Right lobe of liver (tissue), 6 donors: ENCODE measurements at regions not wholly inside any gene's neighbourhood (a gene's known extent, or its start where the extent isn't known, plus 50 kb on each side); places are given as distances from the start of the nearest gene placed in this dataset.

Experiments used
- ATAC-seq, 4 donors: fragments of 200-7000 bp; cut with Tn5 transposase; one replicate each; pipeline ENCODE4 v1.9.1; 2020; ENCODE audit warnings: mild to moderate bottlenecking in 4 of 4, moderate library complexity in 4 of 4
- DNase-seq, 3 donors: peaks; one replicate each; pipeline ENCODE4 v3.0.0-alpha.2; 2020
- H3K27ac ChIP-seq, 3 donors: fragments of 200-600 bp; one replicate each; pipeline ENCODE4 v1.8.0; 2022
- H3K27me3 ChIP-seq, 2 donors: fragments of 200-600 bp; one replicate each; pipeline ENCODE4 v1.8.0; 2022
- H3K36me3 ChIP-seq, 4 donors: fragments of 200-600 bp; sonication (generic) in 1 of 4; one replicate each; pipeline versions ENCODE4 v1.5.1 to v1.8.0; 2017 to 2022; ENCODE audit warnings: control low read depth in 1 of 4
- H3K4me1 ChIP-seq, 4 donors: fragments of 200-600 bp; sonication (generic) in 1 of 4; one replicate each; pipeline versions ENCODE4 v1.5.1 to v1.8.0; 2017 to 2022; ENCODE audit warnings: control low read depth in 1 of 4
- H3K4me3 ChIP-seq, 3 donors: fragments of 200-600 bp; one replicate each; pipeline ENCODE4 v1.8.0; 2022
- H3K9me3 ChIP-seq, 4 donors: fragments of 200-600 bp; sonication (generic) in 1 of 4; one replicate each; pipeline versions ENCODE4 v1.5.1 to v1.8.0; 2017 to 2022; ENCODE audit warnings: control low read depth in 1 of 4
- CTCF ChIP-seq, 4 donors: fragments of 200-600 bp in 3 of 4; fragments of 450-650 bp in 1 of 4; IDR thresholded peaks; one replicate each; pipeline versions ENCODE4 v1.5.1 to v1.8.0; 2016 to 2022; ENCODE audit warnings: antibody characterized with exemption in 4 of 4, mild to moderate bottlenecking in 2 of 4
- POLR2A ChIP-seq: fragments of 450-650 bp; IDR thresholded peaks from one replicate; pipeline ENCODE4 v1.6.1; 2017; ENCODE audit warnings: antibody characterized with exemption, mild to moderate bottlenecking
- WGBS: methylation state at CpG from one replicate; pipeline ENCODE4 v1.1.6; 2018; ENCODE audit warnings: low coverage, low lambda C conversion rate; ENCODE audit not compliant: insufficient coverage; ENCODE audit errors: missing lambda C conversion rate; 5-methylcytosine and 5-hydroxymethylcytosine counted together
- intact Hi-C, 2 donors: fragments of 100-400 bp; cut with DNase I; formaldehyde crosslinking; loops; one replicate each; pipeline versions ENCODE4 v1.11.2 to v1.14.1; 2022
- donor health status: DM: no; HTN: yes; CAD: no.
- donor health status: DM: no; HTN: no; CAD: no.
- donor health status: DM: no; HTN: no; CAD: no.
- donor health status: DM: no; HTN: yes; CAD: no.
- donor health status: DM: no; HTN: yes; CAD: no.

GRCh38 chr18:51998066-51998465 is 341.9 kb upstream of the DCC start:
- no peaks in the 10 kb centered on the region for H3K36me3 ChIP-seq
- intact Hi-C loops = no loop called here
- H3K9me3 ChIP-seq = no peaks in the 10 kb centered on the region
- H3K4me3 ChIP-seq = no peak overlapping the region
- no peaks in the 10 kb centered on the region for H3K27me3 ChIP-seq
- no peak for ATAC-seq
- no peak for TF ChIP-seq CTCF (IDR thresholded peaks at IDR 0.05)
- no peak for TF ChIP-seq POLR2A
- 50% methylated on average over 3 of the region's 3 CpGs for whole genome bisulfite sequencing
- DNase-seq = no peak
- H3K27ac ChIP-seq = no peak overlapping the region
- H3K4me1 ChIP-seq = no peaks in the 10 kb centered on the region

- TF ChIP-seq CTCF (IDR thresholded peaks at IDR 0.05) = no peak
- TF ChIP-seq POLR2A = no peak
- Histone ChIP-seq H3K4me1 (no peaks in the 10 kb centered on the region), H3K27me3 (no peaks in the 10 kb centered on the region), H3K36me3 (no peaks in the 10 kb centered on the region), H3K27ac (no peak overlapping the region), H3K9me3 (no peaks in the 10 kb centered on the region), H3K4me3 (no peak overlapping the region)
- no peak for DNase-seq
- 67% methylated on average over 3 of the region's 3 CpGs for WGBS
- intact Hi-C loops = no loop called here
- ATAC-seq = no peak
Measured at GRCh38 chr18:51998711-51999110, 341.3 kb upstream of the DCC start.

- no peaks in the 10 kb centered on the region for H3K4me1 ChIP-seq
- DNase-seq (no peak), ATAC-seq (no peak)
- H3K27me3 ChIP-seq = no peaks in the 10 kb centered on the region
- TF ChIP-seq POLR2A = no peak
- TF ChIP-seq CTCF (IDR thresholded peaks at IDR 0.05) = no peak
- 21% methylated on average over 2 of the region's 2 CpGs for WGBS
- intact Hi-C loops = no loop called here
- no peak overlapping the region for H3K4me3 ChIP-seq
- no peaks in the 10 kb centered on the region for H3K9me3 ChIP-seq
- H3K27ac ChIP-seq = no peak overlapping the region
- no peaks in the 10 kb centered on the region for H3K36me3 ChIP-seq
Measured at GRCh38 chr18:51999351-51999750, 340.6 kb upstream of the DCC start.

- no peak overlapping the region for H3K27ac ChIP-seq
- no peak for TF ChIP-seq CTCF (IDR thresholded peaks at IDR 0.05)
- TF ChIP-seq POLR2A = no peak
- no peaks in the 10 kb centered on the region for H3K27me3 ChIP-seq
- 40% methylated on average over 1 of the region's 1 CpG for WGBS
- no peaks in the 10 kb centered on the region for H3K9me3 ChIP-seq
- no peak overlapping the region for H3K4me3 ChIP-seq
- H3K4me1 ChIP-seq = no peaks in the 10 kb centered on the region
- DNase-seq (no peak), ATAC-seq (no peak)
- intact Hi-C loops = no loop called here
- H3K36me3 ChIP-seq = no peaks in the 10 kb centered on the region
Measured at GRCh38 chr18:52000435-52000834, 339.6 kb upstream of the DCC start.

- H3K4me1 ChIP-seq = no peaks in the 10 kb centered on the region
- H3K9me3 ChIP-seq = no peaks in the 10 kb centered on the region
- intact Hi-C loops = no loop called here
- H3K4me3 ChIP-seq = no peak overlapping the region
- WGBS = 30% methylated on average over 1 of the region's 1 CpG
- no peak overlapping the region for H3K27ac ChIP-seq
- no peaks in the 10 kb centered on the region for H3K36me3 ChIP-seq
- DNase-seq (no peak), ATAC-seq (no peak)
- TF ChIP-seq POLR2A (no peak), CTCF (IDR thresholded peaks at IDR 0.05) (no peak)
- H3K27me3 ChIP-seq = no peaks in the 10 kb centered on the region
Measured at GRCh38 chr18:52001106-52001505, 338.9 kb upstream of the DCC start.
